ENCODE measurements at regions not wholly inside any gene's neighbourhood (a gene's known extent, or its start where the extent isn't known, plus 50 kb on each side); places are given as distances from the start of the nearest gene placed in this dataset.

DNA sequence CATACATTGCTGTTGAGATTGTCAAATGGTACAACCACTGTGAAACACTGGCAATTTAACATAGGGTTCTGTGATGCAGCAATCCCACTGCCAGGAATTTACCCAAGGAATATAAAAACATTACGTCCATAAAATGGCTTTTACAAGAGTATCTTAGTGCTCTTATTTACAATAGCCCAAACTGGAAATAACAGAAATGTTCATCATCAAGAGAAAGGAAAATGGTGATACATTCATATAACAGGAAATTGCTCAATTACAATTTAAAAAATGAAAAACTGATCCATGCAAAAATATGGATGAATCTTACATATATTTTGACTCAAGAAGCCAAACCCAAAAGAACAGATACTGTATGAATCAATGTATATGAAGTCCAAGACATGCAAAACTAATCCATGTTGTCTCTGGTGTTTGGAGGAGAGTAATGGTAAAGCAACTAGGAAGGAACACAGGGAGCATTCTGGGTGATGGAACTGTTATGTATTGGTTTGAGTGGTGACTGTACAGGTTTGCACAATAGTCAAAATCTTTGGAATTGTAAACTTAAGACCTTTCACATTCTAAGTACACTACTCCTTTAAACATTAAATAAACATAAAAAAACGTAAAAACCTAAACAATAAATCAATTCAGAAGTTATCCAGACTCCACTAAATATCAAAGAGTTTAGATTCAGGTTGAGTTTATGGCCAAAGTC lies 104.8 kb upstream of the WDR75 start (continued):
- TF ChIP-seq, protein P1, sequence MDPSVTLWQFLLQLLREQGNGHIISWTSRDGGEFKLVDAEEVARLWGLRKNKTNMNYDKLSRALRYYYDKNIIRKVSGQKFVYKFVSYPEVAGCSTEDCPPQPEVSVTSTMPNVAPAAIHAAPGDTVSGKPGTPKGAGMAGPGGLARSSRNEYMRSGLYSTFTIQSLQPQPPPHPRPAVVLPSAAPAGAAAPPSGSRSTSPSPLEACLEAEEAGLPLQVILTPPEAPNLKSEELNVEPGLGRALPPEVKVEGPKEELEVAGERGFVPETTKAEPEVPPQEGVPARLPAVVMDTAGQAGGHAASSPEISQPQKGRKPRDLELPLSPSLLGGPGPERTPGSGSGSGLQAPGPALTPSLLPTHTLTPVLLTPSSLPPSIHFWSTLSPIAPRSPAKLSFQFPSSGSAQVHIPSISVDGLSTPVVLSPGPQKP (IDR thresholded peaks at IDR 0.05; ENCODE audit: borderline replicate concordance, low read depth, low read length): no peak

DNA sequence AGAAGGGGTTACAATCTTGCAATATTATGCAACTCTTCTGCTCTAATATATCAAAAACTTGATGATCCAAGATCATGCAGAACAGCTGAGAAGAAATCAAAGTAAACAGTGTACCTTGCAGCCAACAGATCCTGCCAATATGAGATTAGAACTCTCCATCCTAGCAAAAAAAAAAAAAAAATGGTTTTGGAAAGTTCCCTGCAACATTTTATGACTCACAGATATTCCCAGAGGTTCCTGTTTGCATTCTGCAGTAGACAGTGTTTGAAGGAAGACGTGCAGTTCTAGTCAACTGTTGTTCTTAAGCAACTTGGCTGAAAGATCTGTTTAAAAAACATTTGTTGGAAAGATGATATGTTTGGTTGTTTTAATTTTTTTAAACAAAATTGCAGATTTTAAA lies 103.6 kb upstream of the WDR75 start:
- POLR2A ChIA-PET (ENCODE audit: unreplicated experiment): interaction anchor here (0.7 kb wide), 1 partner anchor 241 kb away, joined by 9 read pairs; no protein-coding TSS in a partner anchor
- no peak overlapping the region for H3K23ac ChIP-seq (ENCODE audit: low read depth, low read length)
- H2AFZ ChIP-seq (replicated peaks; ENCODE audit: low read length, poor library complexity): no peak overlapping the region
- H3K18ac ChIP-seq (ENCODE audit: low read depth, low read length): no peak overlapping the region
- CTCF ChIA-PET: interaction anchor here (0.8 kb wide), 1 partner anchor 195 kb away, joined by 7 read pairs; no protein-coding TSS in a partner anchor
- no peak overlapping the region for H3K56ac ChIP-seq (ENCODE audit: extremely low read depth, insufficient read depth, low read length)
- dilution Hi-C loops (cut with HindIII; ENCODE audit: low sequenced_read_pairs, unreplicated experiment) (no loop called here), intact Hi-C loops (cut with micrococcal nuclease) (no loop called here), in situ Hi-C loops (cut with MboI; ENCODE audit: low sequenced_read_pairs) (no loop called here)
- H3K36me3 ChIP-seq (ENCODE audit: control insufficient read depth, insufficient read depth, low read length): no peaks in the 10 kb centered on the region
- no peak overlapping the region for H3K4ac ChIP-seq (ENCODE audit: low read depth, low read length)
- peak overlapping the region; percentile 75 for H2BK5ac ChIP-seq (ENCODE audit: low read depth, low read length, poor library complexity, severe bottlenecking)
- BruUV-seq (replicated peaks): no TSS peak
- WGBS, 2 experiments (ENCODE audit: extremely low coverage in 2 of 2, insufficient read length in 1 of 2): no CpG with 5 or more reads among the region's 1 CpG
- 0 out of 2 replicates have a peak, but pooled peaks cover 4% of the 10 kb centered on the region for H3K9me1 ChIP-seq (ENCODE audit: insufficient read depth, low read length)
- H3K9me3 ChIP-seq (ENCODE audit: control insufficient read depth, insufficient read depth, low read length): peaks cover 16% of the 10 kb centered on the region
- H3K79me1 ChIP-seq (ENCODE audit: low read depth in 1 of 2, low read length in 2 of 2): no peaks in the 10 kb centered on the region
- H2BK20ac ChIP-seq (ENCODE audit: low read depth, low read length): no peak overlapping the region
- H2AK9ac ChIP-seq (replicated peaks; ENCODE audit: low read depth, low read length, poor library complexity): no peak overlapping the region
- H2AK5ac ChIP-seq (ENCODE audit: low read depth, low read length): no peak overlapping the region
- H4K91ac ChIP-seq (ENCODE audit: insufficient read depth, low read depth, low read length): no peak overlapping the region
- no peak for TF ChIP-seq MXI1 (IDR thresholded peaks at IDR 0.05; ENCODE audit: borderline replicate concordance, low read depth, low read length)
- TF ChIP-seq CEBPB (IDR thresholded peaks at IDR 0.05; ENCODE audit: low read depth, low read length): 0 out of 2 replicates have a peak, but pooled peaks have one; percentile 53
- peak; percentile 65; the same call in 1 of the 2 replicates for TF ChIP-seq FOS (IDR thresholded peaks at IDR 0.05; ENCODE audit: low read depth, low read length)
- H3K27me3 ChIP-seq (ENCODE audit: control insufficient read depth, insufficient read depth, low read length): no peaks in the 10 kb centered on the region
- no peak overlapping the region for H3K4me2 ChIP-seq (ENCODE audit: low read depth, low read length)
- H4K8ac ChIP-seq (ENCODE audit: low read depth in 2 of 2, low read length in 2 of 2): no peak overlapping the region
- no peak overlapping the region for H2BK120ac ChIP-seq (ENCODE audit: low read depth, low read length)
- peak; percentile 92 for DNase-seq
- H3K4me3 ChIP-seq (ENCODE audit: insufficient read depth, low read depth, low read length): no peak overlapping the region
- peaks cover 7% of the 10 kb centered on the region for H3K4me1 ChIP-seq (ENCODE audit: control insufficient read depth, insufficient read depth, low read length)
- H3K9ac ChIP-seq (ENCODE audit: low read depth, low read length): no peak overlapping the region
- H3K27ac ChIP-seq (ENCODE audit: insufficient read depth, low read length): no peak overlapping the region
- ATAC-seq (ENCODE audit: low read depth): peak; percentile 84
- H4K20me1 ChIP-seq (ENCODE audit: insufficient read depth, low read length): no peaks in the 10 kb centered on the region
- H3K14ac ChIP-seq (replicated peaks; ENCODE audit: low read depth, low read length): no peak overlapping the region
- H4K5ac ChIP-seq (ENCODE audit: low read depth, low read length): no peak overlapping the region; the same call in 1 of the 2 replicates
- H2BK15ac ChIP-seq (ENCODE audit: low read depth, low read length): no peak overlapping the region

Measured in IMR-90 (cell line).